Fibroblast of gingiva (primary cell): ENCODE measurements at regions not wholly inside any gene's neighbourhood (a gene's known extent, or its start where the extent isn't known, plus 50 kb on each side); places are given as distances from the start of the nearest gene placed in this dataset.
A peak's percentile ranks its signal among the peaks of the same experiment; 100 is the strongest.
"Not testable (repeated sequence)": the region's sequence is repeated elsewhere in the genome, so short reads cannot be mapped to it uniquely, and the experiment has no call there.

Source experiments
- DNase-seq: peaks from one replicate; pipeline ENCODE4 v3.0.0-alpha.2; 2011; ENCODE audit warnings: low read depth

- not testable (repeated sequence) for DNase-seq
These were observed 873.8 kb upstream of the ACVR2A start for GRCh38 chr2:146970981-146971380.

GRCh38 chr2:146969703-146970102, 875.1 kb upstream of the ACVR2A start:
- DNase-seq, result not testable (repeated sequence)

GRCh38 chr2:146964494-146964893, 880.3 kb upstream of the ACVR2A start:
- no peak for DNase-seq

GRCh38 chr2:146954544-146954943, 890.3 kb upstream of the ACVR2A start:
- no peak for DNase-seq

GRCh38 chr2:146952696-146953095, 892.1 kb upstream of the ACVR2A start:
- DNase-seq, result peak; percentile 46

GRCh38 chr2:146950911-146951310, 893.9 kb upstream of the ACVR2A start:
- DNase-seq, result no peak

- DNase-seq, result no peak
These were observed 894.5 kb upstream of the ACVR2A start for GRCh38 chr2:146950361-146950760.

GRCh38 chr2:146949400-146949799, 895.4 kb upstream of the ACVR2A start:
- no peak for DNase-seq

GRCh38 chr2:146944601-146945000, 900.2 kb upstream of the ACVR2A start:
- DNase-seq, result peak; percentile 5

- DNase-seq, result peak; percentile 89
These were observed 904.7 kb upstream of the ACVR2A start for GRCh38 chr2:146939991-146940685.

- no peak for DNase-seq
These were observed 909.9 kb upstream of the ACVR2A start for GRCh38 chr2:146934921-146935320.

- DNase-seq, result no peak
These were observed 913.7 kb upstream of the ACVR2A start for GRCh38 chr2:146931109-146931508.

- peak; percentile 86 for DNase-seq
These were observed 917.6 kb upstream of the ACVR2A start for GRCh38 chr2:146927080-146927711.

- DNase-seq, result no peak
These were observed 926.5 kb upstream of the ACVR2A start for GRCh38 chr2:146918280-146918679.

GRCh38 chr2:146917431-146918042, 927.3 kb upstream of the ACVR2A start:
- no peak for DNase-seq

GRCh38 chr2:146916914-146917313, 927.9 kb upstream of the ACVR2A start:
- DNase-seq, result no peak

GRCh38 chr2:146913476-146913875, 931.4 kb upstream of the ACVR2A start:
- DNase-seq, result no peak

GRCh38 chr2:146912536-146912935, 932.3 kb upstream of the ACVR2A start:
- no peak for DNase-seq

- DNase-seq, result no peak
These were observed 936.1 kb upstream of the ACVR2A start for GRCh38 chr2:146908776-146909175.

- no peak for DNase-seq
These were observed 946.7 kb upstream of the ACVR2A start for GRCh38 chr2:146898083-146898482.

- DNase-seq, result no peak
These were observed 950.3 kb upstream of the ACVR2A start for GRCh38 chr2:146894514-146894913.

- DNase-seq, result no peak
These were observed 951.3 kb upstream of the ACVR2A start for GRCh38 chr2:146893500-146894041.

- DNase-seq, result no peak
These were observed 954.3 kb upstream of the ACVR2A start for GRCh38 chr2:146890491-146890890.
